ENCODE measurements at regions not wholly inside any gene's neighbourhood (a gene's known extent, or its start where the extent isn't known, plus 50 kb on each side); places are given as distances from the start of the nearest gene placed in this dataset.

- POLR2A ChIA-PET = interaction anchor here (0.7 kb wide), 1 partner anchor 31 kb away, joined by 3 read pairs; no protein-coding TSS in a partner anchor
- intact Hi-C loops (cut with micrococcal nuclease) = no loop called here
- CTCF ChIA-PET = no interaction called here
Measured at GRCh38 chr2:16171425-16171920, 231.1 kb downstream of the MYCN start.

DNA sequence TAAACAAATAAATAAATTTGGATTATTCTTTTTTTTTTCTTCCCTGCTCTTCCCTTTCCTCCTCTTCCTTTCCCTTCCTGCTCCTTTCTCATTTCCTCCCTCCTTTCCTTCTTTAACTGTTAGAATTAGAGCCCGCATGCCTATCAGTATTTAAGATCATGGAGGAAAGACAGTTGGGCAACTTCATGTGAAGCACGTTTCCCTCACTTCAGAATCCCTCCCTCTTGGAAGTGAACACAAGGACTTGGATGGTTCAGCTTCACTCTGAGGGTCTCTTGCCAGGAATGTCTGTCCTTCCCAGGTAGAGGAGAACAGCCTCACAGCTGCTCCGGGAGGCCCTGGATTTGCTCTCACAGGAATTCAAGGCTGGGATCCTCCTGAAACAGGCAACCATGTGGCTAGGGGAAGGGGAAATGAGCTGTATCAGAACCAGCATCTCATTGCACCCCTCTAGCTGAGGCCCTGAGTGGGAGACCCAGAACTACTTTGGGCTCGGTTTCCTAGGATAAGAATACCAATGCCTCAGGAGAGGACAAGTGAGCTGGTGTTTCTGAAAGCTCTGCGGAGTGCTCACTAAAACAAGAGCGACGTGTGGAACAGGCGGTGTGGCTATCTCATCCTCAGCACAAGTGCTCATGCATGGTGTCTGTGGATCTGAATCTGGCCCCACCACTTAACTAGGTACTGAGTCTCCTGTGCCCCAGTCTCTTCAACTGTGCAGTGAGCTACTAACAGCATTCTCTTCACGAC, 230.5 kb downstream of the MYCN start:
- Histone ChIP-seq H3K27me3 (ENCODE audit: control insufficient read depth in 2 of 2, insufficient read depth in 2 of 2, low read length in 2 of 2) (no peaks in the 10 kb centered on the region), H3K4me1 (ENCODE audit: control insufficient read depth in 2 of 2, insufficient read depth in 2 of 2, low read length in 2 of 2) (no peaks in the 10 kb centered on the region), H3K36me3 (ENCODE audit: control insufficient read depth in 2 of 3, insufficient read depth in 3 of 3, low read length in 3 of 3) (no peaks in the 10 kb centered on the region), H3K4me3 (ENCODE audit: low read length) (no peak overlapping the region), H3K27ac (ENCODE audit: low read depth, low read length) (no peak overlapping the region), H3K9me3 (ENCODE audit: control insufficient read depth in 2 of 3, low read length in 3 of 3) (no peaks in the 10 kb centered on the region)
- intact Hi-C loops (cut with micrococcal nuclease) = no loop called here
- Mint-ChIP-seq H3K4me3 (no peak overlapping the region), H3K36me3 (no peaks in the 10 kb centered on the region), H3K27ac (no peak overlapping the region), H3K9me3 (peaks cover 0 to 1% (median 0%) of the 10 kb centered on the region in 11 donors), H3K27me3 (peaks cover 0 to 4% (median 0%) of the 10 kb centered on the region in 5 donors), H3K4me1 (peaks cover 0 to 1% (median 0%) of the 10 kb centered on the region in 7 donors)
- POLR2A ChIA-PET = no interaction called here
- CTCF ChIA-PET = no interaction called here
- DNase-seq (no peak), ATAC-seq (no peak)

More at GRCh38 chr2:16171425-16171920, 231.1 kb downstream of the MYCN start:
- no peak overlapping the region for H3K27ac ChIP-seq (ENCODE audit: low read depth, low read length)
- Mint-ChIP-seq H3K27ac (no peak overlapping the region), H3K36me3 (no peaks in the 10 kb centered on the region), H3K9me3 (peaks cover 0 to 1% (median 0%) of the 10 kb centered on the region in 11 donors), H3K4me1 (peaks cover 0 to 1% (median 0%) of the 10 kb centered on the region in 7 donors), H3K4me3 (no peak overlapping the region), H3K27me3 (peaks cover 0 to 4% (median 0%) of the 10 kb centered on the region in 5 donors)
- H3K4me3 ChIP-seq (ENCODE audit: low read length) = no peak overlapping the region
- H3K9me3 ChIP-seq (ENCODE audit: control insufficient read depth in 2 of 3, low read length in 3 of 3) = no peaks in the 10 kb centered on the region
- H3K27me3 ChIP-seq (ENCODE audit: control insufficient read depth in 2 of 2, insufficient read depth in 2 of 2, low read length in 2 of 2) = no peaks in the 10 kb centered on the region
- no peak for DNase-seq
- H3K4me1 ChIP-seq (ENCODE audit: control insufficient read depth in 2 of 2, insufficient read depth in 2 of 2, low read length in 2 of 2) = no peaks in the 10 kb centered on the region
- ATAC-seq = no peak
- no peaks in the 10 kb centered on the region for H3K36me3 ChIP-seq (ENCODE audit: control insufficient read depth in 2 of 3, insufficient read depth in 3 of 3, low read length in 3 of 3)

DNA sequence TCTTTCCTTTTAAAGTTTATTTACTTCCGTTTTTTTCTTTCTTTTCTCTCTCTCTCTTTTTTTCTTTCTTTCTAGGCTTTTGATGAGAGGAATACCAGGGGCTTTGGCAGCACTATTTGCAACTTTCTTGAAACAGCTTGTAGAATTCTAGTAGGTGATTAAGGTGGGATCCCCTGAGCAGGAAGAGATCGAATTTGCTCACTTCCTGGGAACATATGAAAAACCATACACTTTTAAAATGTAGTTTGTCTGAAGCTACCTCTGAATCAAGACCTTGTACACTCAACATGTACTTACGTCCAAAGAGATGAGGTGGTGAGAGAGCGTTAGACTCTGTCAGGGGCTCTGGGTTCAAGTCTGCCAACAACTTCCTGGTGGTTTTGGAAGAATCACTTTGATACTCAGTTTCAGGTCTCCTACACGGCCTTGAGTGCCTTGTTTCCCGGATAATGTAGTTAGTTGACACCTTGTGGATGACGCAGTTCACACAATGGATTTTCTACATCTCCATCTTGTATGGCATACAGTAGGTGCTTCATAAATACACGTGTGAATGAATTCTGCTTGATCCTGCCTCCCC, 229.1 kb downstream of the MYCN start:
- Mint-ChIP-seq H3K36me3 (no peaks in the 10 kb centered on the region), H3K27ac (no peak overlapping the region), H3K4me1 (peaks cover 0 to 1% (median 0%) of the 10 kb centered on the region in 7 donors), H3K4me3 (no peak overlapping the region), H3K9me3 (peaks cover 0 to 1% (median 0%) of the 10 kb centered on the region in 11 donors), H3K27me3 (peaks cover 0 to 8% (median 0%) of the 10 kb centered on the region in 5 donors)
- no peak overlapping the region for H3K4me3 ChIP-seq (ENCODE audit: low read length)
- intact Hi-C loops (cut with micrococcal nuclease) = no loop called here
- DNase-seq = no peak
- ChIA-PET POLR2A (interaction anchor here (0.6 kb wide), 1 partner anchor 156 kb away, joined by 4 read pairs; no protein-coding TSS in a partner anchor), CTCF (no interaction called here)
- H3K27ac ChIP-seq (ENCODE audit: low read depth, low read length) = no peak overlapping the region
- H3K4me1 ChIP-seq (ENCODE audit: control insufficient read depth in 2 of 2, insufficient read depth in 2 of 2, low read length in 2 of 2) = no peaks in the 10 kb centered on the region
- ATAC-seq = no peak
- no peaks in the 10 kb centered on the region for H3K36me3 ChIP-seq (ENCODE audit: control insufficient read depth in 2 of 3, insufficient read depth in 3 of 3, low read length in 3 of 3)
- H3K9me3 ChIP-seq (ENCODE audit: control insufficient read depth in 2 of 3, low read length in 3 of 3) = no peaks in the 10 kb centered on the region
- H3K27me3 ChIP-seq (ENCODE audit: control insufficient read depth in 2 of 2, insufficient read depth in 2 of 2, low read length in 2 of 2) = no peaks in the 10 kb centered on the region

DNA sequence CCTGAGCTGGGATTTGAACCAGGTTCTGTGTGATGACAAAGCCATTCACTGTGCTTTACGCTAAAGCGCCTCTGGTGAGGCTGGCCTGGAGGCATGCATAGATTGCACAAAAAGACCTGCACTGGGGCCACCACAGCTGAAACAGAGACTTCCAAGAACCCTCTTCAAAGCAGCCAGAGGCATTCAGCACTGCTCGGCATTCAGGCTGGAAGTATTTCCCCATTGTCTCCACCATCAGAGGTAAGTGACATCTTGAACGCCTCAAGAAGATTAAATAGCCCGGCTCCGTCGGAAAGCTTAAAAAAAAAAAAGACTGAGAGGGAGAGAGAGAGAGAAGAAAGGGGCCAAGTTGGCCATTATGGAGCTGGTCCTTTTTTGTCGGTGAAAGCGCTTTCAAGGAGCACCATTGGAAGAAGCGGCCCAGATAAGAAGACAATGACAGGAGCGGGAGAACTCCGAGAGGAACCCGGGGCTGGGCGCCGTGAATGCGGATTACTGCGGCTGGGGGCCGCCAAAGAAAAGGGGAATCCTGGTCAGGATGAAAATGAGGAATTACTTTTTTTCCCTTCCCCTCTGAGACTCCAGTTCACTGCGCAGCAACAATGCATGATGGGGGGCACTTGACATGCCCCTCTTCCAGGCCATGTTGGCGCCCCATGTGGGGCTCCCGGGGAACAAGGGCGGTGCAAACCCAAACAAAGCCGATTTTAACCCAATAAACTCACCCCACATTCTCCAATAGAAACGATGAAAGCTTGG, 228.3 kb downstream of the MYCN start:
- H3K4me3 Mint-ChIP-seq = no peak overlapping the region
- ChIA-PET CTCF (no interaction called here), POLR2A (no interaction called here)
- no peaks in the 10 kb centered on the region for H3K9me3 ChIP-seq (ENCODE audit: control insufficient read depth in 2 of 3, low read length in 3 of 3)
- H3K36me3 Mint-ChIP-seq = no peaks in the 10 kb centered on the region
- no peak overlapping the region for H3K4me3 ChIP-seq (ENCODE audit: low read length)
- H3K27ac Mint-ChIP-seq = no peak overlapping the region
- H3K27me3 ChIP-seq (ENCODE audit: control insufficient read depth in 2 of 2, insufficient read depth in 2 of 2, low read length in 2 of 2) = no peaks in the 10 kb centered on the region
- intact Hi-C loops (cut with micrococcal nuclease) = no loop called here
- DNase-seq (no peak), ATAC-seq (no peak)
- no peaks in the 10 kb centered on the region for H3K4me1 ChIP-seq (ENCODE audit: control insufficient read depth in 2 of 2, insufficient read depth in 2 of 2, low read length in 2 of 2)
- H3K27ac ChIP-seq (ENCODE audit: low read depth, low read length) = no peak overlapping the region
- H3K4me1 Mint-ChIP-seq = peaks cover 0 to 1% (median 0%) of the 10 kb centered on the region in 7 donors
- H3K36me3 ChIP-seq (ENCODE audit: control insufficient read depth in 2 of 3, insufficient read depth in 3 of 3, low read length in 3 of 3) = no peaks in the 10 kb centered on the region
- peaks cover 0 to 8% (median 0%) of the 10 kb centered on the region in 5 donors for H3K27me3 Mint-ChIP-seq
- H3K9me3 Mint-ChIP-seq = peaks cover 0 to 1% (median 0%) of the 10 kb centered on the region in 11 donors

DNA sequence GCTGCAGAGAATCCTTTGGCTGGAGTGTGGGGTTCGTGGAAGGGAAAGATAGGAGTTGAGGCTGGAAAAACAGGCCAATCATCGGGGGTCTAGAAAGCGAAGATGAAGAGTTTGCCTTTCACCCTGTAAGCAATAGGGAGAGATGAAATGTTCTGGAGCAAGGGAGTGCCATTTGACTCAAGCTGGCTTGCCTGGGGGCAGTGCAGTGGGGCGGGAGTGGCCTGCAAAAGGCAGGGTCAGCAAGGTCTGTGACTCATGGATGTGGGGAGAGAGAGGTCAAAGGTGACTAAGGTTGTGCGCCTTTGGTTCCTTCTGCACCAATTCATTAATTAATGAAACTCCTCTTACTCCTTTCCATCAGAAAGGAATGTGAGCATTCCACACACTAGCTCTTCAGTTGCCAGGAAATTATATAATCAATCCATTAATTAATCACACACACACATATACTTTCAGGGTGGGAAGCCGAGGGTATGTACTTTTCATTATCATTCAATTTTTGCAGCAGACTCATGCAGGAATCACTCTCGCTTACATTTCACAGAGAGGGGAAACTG, 227.6 kb downstream of the MYCN start:
- DNase-seq (no peak), ATAC-seq (no peak)
- Mint-ChIP-seq H3K4me1 (peaks cover 0 to 1% (median 0%) of the 10 kb centered on the region in 7 donors), H3K36me3 (no peaks in the 10 kb centered on the region), H3K9me3 (peaks cover 0 to 1% (median 0%) of the 10 kb centered on the region in 11 donors), H3K27ac (no peak overlapping the region), H3K4me3 (no peak overlapping the region), H3K27me3 (peaks cover 0 to 8% (median 1%) of the 10 kb centered on the region in 5 donors)
- H3K36me3 ChIP-seq (ENCODE audit: control insufficient read depth in 2 of 3, insufficient read depth in 3 of 3, low read length in 3 of 3) = no peaks in the 10 kb centered on the region
- CTCF ChIA-PET = no interaction called here
- no peak overlapping the region for H3K4me3 ChIP-seq (ENCODE audit: low read length)
- POLR2A ChIA-PET = no interaction called here
- H3K9me3 ChIP-seq (ENCODE audit: control insufficient read depth in 2 of 3, low read length in 3 of 3) = no peaks in the 10 kb centered on the region
- no peaks in the 10 kb centered on the region for H3K27me3 ChIP-seq (ENCODE audit: control insufficient read depth in 2 of 2, insufficient read depth in 2 of 2, low read length in 2 of 2)
- H3K27ac ChIP-seq (ENCODE audit: low read depth, low read length) = no peak overlapping the region
- H3K4me1 ChIP-seq (ENCODE audit: control insufficient read depth in 2 of 2, insufficient read depth in 2 of 2, low read length in 2 of 2) = no peaks in the 10 kb centered on the region
- intact Hi-C loops (cut with micrococcal nuclease) = no loop called here

GRCh38 chr2:16167451-16167861, 227.1 kb downstream of the MYCN start:
- intact Hi-C loops (cut with micrococcal nuclease) = no loop called here
- Histone ChIP-seq H3K27me3 (ENCODE audit: control insufficient read depth in 2 of 2, insufficient read depth in 2 of 2, low read length in 2 of 2) (no peaks in the 10 kb centered on the region), H3K4me1 (ENCODE audit: control insufficient read depth in 2 of 2, insufficient read depth in 2 of 2, low read length in 2 of 2) (no peaks in the 10 kb centered on the region), H3K9me3 (ENCODE audit: control insufficient read depth in 2 of 3, low read length in 3 of 3) (no peaks in the 10 kb centered on the region), H3K4me3 (ENCODE audit: low read length) (no peak overlapping the region), H3K36me3 (ENCODE audit: control insufficient read depth in 2 of 3, insufficient read depth in 3 of 3, low read length in 3 of 3) (no peaks in the 10 kb centered on the region), H3K27ac (ENCODE audit: low read depth, low read length) (no peak overlapping the region)
- H3K36me3 Mint-ChIP-seq = no peaks in the 10 kb centered on the region
- no peak overlapping the region for H3K27ac Mint-ChIP-seq
- H3K27me3 Mint-ChIP-seq = peaks cover 0 to 8% (median 4%) of the 10 kb centered on the region in 5 donors
- no peak overlapping the region for H3K4me3 Mint-ChIP-seq
- peaks cover 0 to 3% (median 0%) of the 10 kb centered on the region in 11 donors for H3K9me3 Mint-ChIP-seq
- ATAC-seq = no peak
- DNase-seq = no peak
- peaks cover 0 to 1% (median 0%) of the 10 kb centered on the region in 7 donors for H3K4me1 Mint-ChIP-seq
- ChIA-PET POLR2A (no interaction called here), CTCF (no interaction called here)

All from naive thymus-derived CD4-positive, alpha-beta T cell (primary cell).